Smooth muscle cell (in vitro differentiated cells): ENCODE measurements at regions not wholly inside any gene's neighbourhood (a gene's known extent, or its start where the extent isn't known, plus 50 kb on each side); places are given as distances from the start of the nearest gene placed in this dataset.
A peak's percentile ranks its signal among the peaks of the same experiment; 100 is the strongest.

ENCODE experiments used
- DNase-seq: peaks from one replicate; lab custom pipeline; 2025; ENCODE audit not compliant: unreplicated experiment; lab: John Stamatoyannopoulos, UW
- H2AFZ ChIP-seq: fragments of 200-600 bp; sonication (generic); 2 replicates; pipeline ENCODE4 v1.6.0; 2016; ENCODE audit warnings: antibody characterized with exemption, low read depth, mild to moderate bottlenecking
- H3F3A ChIP-seq: fragments of 200-600 bp; sonication (generic); 2 replicates; pipeline ENCODE4 v1.6.0; 2017; ENCODE audit warnings: antibody characterized with exemption, low read depth
- H3K27ac ChIP-seq: fragments of 200-600 bp; sonication (generic); 2 replicates; pipeline ENCODE4 v1.5.1; 2016; ENCODE audit warnings: low read depth, mild to moderate bottlenecking
- H3K27me3 ChIP-seq: fragments of 200-600 bp; sonication (generic); 2 replicates; pipeline ENCODE4 v1.6.1; 2016; ENCODE audit warnings: low read depth, mild to moderate bottlenecking
- H3K36me3 ChIP-seq: fragments of 200-600 bp; sonication (generic); 2 replicates; pipeline ENCODE4 v1.5.1; 2016; ENCODE audit warnings: low read depth
- H3K4me1 ChIP-seq: fragments of 200-600 bp; sonication (generic); 2 replicates; pipeline ENCODE4 v1.5.1; 2016; ENCODE audit warnings: low read depth
- H3K4me2 ChIP-seq: fragments of 200-600 bp; sonication (generic); 2 replicates; pipeline ENCODE4 v1.6.0; 2016; ENCODE audit warnings: mild to moderate bottlenecking
- H3K4me3 ChIP-seq: fragments of 200-600 bp; sonication (generic); 2 replicates; pipeline ENCODE4 v1.5.1; 2016; ENCODE audit warnings: mild to moderate bottlenecking
- H3K79me2 ChIP-seq: fragments of 200-600 bp; sonication (generic); 2 replicates; pipeline ENCODE4 v1.6.0; 2016; ENCODE audit warnings: low read depth, mild to moderate bottlenecking
- H3K9ac ChIP-seq: fragments of 200-600 bp; sonication (generic); 2 replicates; pipeline ENCODE4 v1.6.0; 2016; ENCODE audit warnings: low read depth
- H3K9me3 ChIP-seq: fragments of 200-600 bp; sonication (generic); replicated peaks from 2 replicates; pipeline ENCODE4 v1.5.1; 2016; ENCODE audit warnings: low read depth
- H4K20me1 ChIP-seq: fragments of 200-600 bp; sonication (generic); 2 replicates; pipeline ENCODE4 v1.6.0; 2016; ENCODE audit warnings: low read depth
- CTCF ChIP-seq: fragments of 200-600 bp; sonication (generic); IDR thresholded peaks from 2 replicates; pipeline ENCODE4 v1.5.1; 2017; ENCODE audit warnings: borderline replicate concordance, mild to moderate bottlenecking, antibody characterized with exemption; ENCODE audit not compliant: insufficient read depth, poor library complexity, severe bottlenecking
- WGBS: methylation state at CpG from one replicate; pipeline ENCODE4 v1.1.7; 2016; ENCODE audit warnings: low lambda C conversion rate; 5-methylcytosine and 5-hydroxymethylcytosine counted together

DNA sequence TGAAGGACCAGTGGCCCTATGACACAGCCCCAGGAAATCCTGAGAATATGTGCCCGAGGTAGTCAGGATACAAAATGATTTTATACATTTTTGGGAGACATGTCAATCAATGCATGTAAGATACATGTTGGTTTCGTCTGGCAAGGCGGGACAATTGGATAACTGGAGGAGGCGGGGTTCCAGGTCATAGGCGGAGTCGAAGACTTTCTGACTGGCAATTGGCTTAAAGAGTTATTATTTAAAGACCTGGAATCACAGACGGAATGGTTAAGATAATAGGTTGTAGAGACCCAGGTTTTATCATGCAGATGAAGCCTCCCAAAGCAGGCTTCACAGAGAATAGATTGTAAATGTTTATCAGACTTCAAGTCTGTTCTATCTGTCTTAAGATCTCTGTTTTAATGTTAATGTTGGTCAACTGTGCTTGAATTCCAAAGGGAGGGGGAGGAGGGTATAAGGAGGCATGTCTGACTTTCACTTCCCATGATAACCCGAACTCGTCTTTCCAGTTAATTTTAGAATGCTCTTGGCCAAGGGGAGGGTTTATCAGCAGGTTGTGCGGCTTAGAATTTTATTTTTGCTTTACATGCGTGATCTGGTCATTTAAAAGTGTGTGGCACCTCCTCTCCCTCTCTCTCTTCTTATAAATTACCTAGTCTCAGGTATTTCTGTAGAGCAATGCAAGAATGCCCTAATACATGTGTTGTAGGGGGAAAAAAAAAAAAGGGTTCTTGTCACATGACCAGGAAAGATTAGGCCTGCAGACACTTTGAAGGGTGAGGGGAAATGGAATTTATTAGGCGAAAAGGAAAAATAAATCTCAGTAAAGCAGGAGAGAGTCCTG is 230.7 kb downstream of the NFATC2 start:
- Histone ChIP-seq H3K36me3 (no peaks in the 10 kb centered on the region), H2AFZ (peak overlapping the region; percentile 64), H3K27me3 (no peaks in the 10 kb centered on the region), H3K4me3 (no peak overlapping the region), H3F3A (peaks cover 11% of the 10 kb centered on the region), H3K79me2 (no peaks in the 10 kb centered on the region), H3K9me3 (no peaks in the 10 kb centered on the region), H3K9ac (no peak overlapping the region), H3K27ac (peak overlapping the region; percentile 67), H3K4me2 (peak overlapping the region; percentile 73), H4K20me1 (no peaks in the 10 kb centered on the region), H3K4me1 (peaks cover 14% of the 10 kb centered on the region)
- no peak for TF ChIP-seq CTCF
- 20% methylated on average over 12 of the region's 12 CpGs for WGBS
- DNase-seq, result no peak

DNA sequence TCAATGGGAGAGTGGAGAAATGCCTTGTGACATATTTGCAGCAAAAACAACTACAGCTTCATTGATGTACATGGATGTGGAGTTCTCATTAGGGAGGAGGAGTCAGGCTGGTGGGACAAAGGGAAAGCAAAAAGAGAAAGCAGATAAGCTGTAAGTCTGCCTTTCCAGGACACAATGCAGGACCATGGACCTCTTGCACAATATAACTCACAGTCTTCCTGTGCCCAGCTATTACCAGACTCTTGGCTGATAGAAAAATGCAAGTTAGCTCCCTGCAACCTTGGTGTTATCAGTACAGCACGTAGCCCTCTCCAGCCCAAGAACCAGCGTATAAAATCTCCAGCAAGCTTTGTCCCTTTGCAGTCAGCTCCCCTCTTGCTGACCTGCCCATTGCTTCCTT is 232.3 kb downstream of the NFATC2 start:
- H3K9me3 ChIP-seq, result no peaks in the 10 kb centered on the region
- no peak for TF ChIP-seq CTCF
- H3K4me1 ChIP-seq, result peaks cover 22% of the 10 kb centered on the region
- WGBS, result 78% methylated on average over 2 of the region's 2 CpGs
- peaks cover 11% of the 10 kb centered on the region for H3F3A ChIP-seq
- no peak overlapping the region for H2AFZ ChIP-seq
- no peaks in the 10 kb centered on the region for H4K20me1 ChIP-seq
- no peak overlapping the region for H3K27ac ChIP-seq
- H3K9ac ChIP-seq, result no peak overlapping the region
- no peak overlapping the region for H3K4me2 ChIP-seq
- no peaks in the 10 kb centered on the region for H3K79me2 ChIP-seq
- DNase-seq, result no peak
- no peak overlapping the region for H3K4me3 ChIP-seq
- H3K36me3 ChIP-seq, result no peaks in the 10 kb centered on the region
- no peaks in the 10 kb centered on the region for H3K27me3 ChIP-seq

GRCh38 chr20:51309128-51309527 is 233.4 kb downstream of the NFATC2 start:
- Histone ChIP-seq H3K27ac (peak overlapping the region; percentile 3), H3F3A (peaks cover 11% of the 10 kb centered on the region), H3K36me3 (no peaks in the 10 kb centered on the region), H3K9me3 (no peaks in the 10 kb centered on the region), H2AFZ (no peak overlapping the region), H3K27me3 (no peaks in the 10 kb centered on the region), H3K9ac (no peak overlapping the region), H3K4me1 (peaks cover 22% of the 10 kb centered on the region), H3K4me3 (no peak overlapping the region), H3K4me2 (no peak overlapping the region), H3K79me2 (no peaks in the 10 kb centered on the region), H4K20me1 (no peaks in the 10 kb centered on the region)
- no peak for DNase-seq
- no peak for TF ChIP-seq CTCF
- 87% methylated on average over 2 of the region's 2 CpGs for WGBS
